Epithelial cell of prostate (primary cell): ENCODE measurements at regions not wholly inside any gene's neighbourhood (a gene's known extent, or its start where the extent isn't known, plus 50 kb on each side); places are given as distances from the start of the nearest gene placed in this dataset.

Experiments used
- DNase-seq: peaks from one replicate; pipeline ENCODE4 v3.0.0-alpha.2; 2011; ENCODE audit warnings: low read depth, low spot score
- H3K27ac ChIP-seq: fragments of 450-650 bp; 2 replicates; pipeline ENCODE4 v1.5.1; 2017; ENCODE audit warnings: mild to moderate bottlenecking

GRCh38 chr12:34526946-34527345 lies 504.6 kb downstream of the ALG10 start:
- peak; percentile 5 for DNase-seq
- no peak overlapping the region for H3K27ac ChIP-seq

- no peak overlapping the region for H3K27ac ChIP-seq
- no peak for DNase-seq
These were observed 525.0 kb downstream of the ALG10 start for GRCh38 chr12:34547276-34547675.

- no peak overlapping the region for H3K27ac ChIP-seq
- no peak for DNase-seq
These were observed 569.7 kb downstream of the ALG10 start for GRCh38 chr12:34591966-34592365.

GRCh38 chr12:34595749-34596733 lies 573.7 kb downstream of the ALG10 start:
- H3K27ac ChIP-seq: no peak overlapping the region
- no peak for DNase-seq

- DNase-seq: no peak
- H3K27ac ChIP-seq: no peak overlapping the region
These were observed 575.5 kb downstream of the ALG10 start for GRCh38 chr12:34597548-34598351.

- H3K27ac ChIP-seq: no peak overlapping the region
- DNase-seq: no peak
These were observed 576.1 kb downstream of the ALG10 start for GRCh38 chr12:34598352-34598827.

- no peak overlapping the region for H3K27ac ChIP-seq
- no peak for DNase-seq
These were observed 576.7 kb downstream of the ALG10 start for GRCh38 chr12:34598851-34599529.

- no peak for DNase-seq
These were observed 577.5 kb downstream of the ALG10 start for GRCh38 chr12:34599530-34600513.

GRCh38 chr12:34600592-34601462 lies 578.5 kb downstream of the ALG10 start:
- no peak overlapping the region for H3K27ac ChIP-seq
- no peak for DNase-seq

More at GRCh38 chr12:34599530-34600513, 577.5 kb downstream of the ALG10 start:
- H3K27ac ChIP-seq: no peak overlapping the region

- no peak for DNase-seq
These were observed 579.4 kb downstream of the ALG10 start for GRCh38 chr12:34601689-34602088.

GRCh38 chr12:34602213-34602940 lies 580.1 kb downstream of the ALG10 start:
- no peak for DNase-seq

More at GRCh38 chr12:34601689-34602088, 579.4 kb downstream of the ALG10 start:
- H3K27ac ChIP-seq: no peak overlapping the region

GRCh38 chr12:34603382-34604035 lies 581.2 kb downstream of the ALG10 start:
- H3K27ac ChIP-seq: no peak overlapping the region
- no peak for DNase-seq

More at GRCh38 chr12:34602213-34602940, 580.1 kb downstream of the ALG10 start:
- no peak overlapping the region for H3K27ac ChIP-seq

- no peak for DNase-seq
- no peak overlapping the region for H3K27ac ChIP-seq
These were observed 581.9 kb downstream of the ALG10 start for GRCh38 chr12:34604227-34604626.

GRCh38 chr12:34604631-34605509 lies 582.6 kb downstream of the ALG10 start:
- no peak overlapping the region for H3K27ac ChIP-seq
- no peak for DNase-seq

- no peak for DNase-seq
- no peak overlapping the region for H3K27ac ChIP-seq
These were observed 583.2 kb downstream of the ALG10 start for GRCh38 chr12:34605510-34605887.
